ENCODE measurements at regions not wholly inside any gene's neighbourhood (a gene's known extent, or its start where the extent isn't known, plus 50 kb on each side); places are given as distances from the start of the nearest gene placed in this dataset.
"Not testable (repeated sequence)": the region's sequence is repeated elsewhere in the genome, so short reads cannot be mapped to it uniquely, and the experiment has no call there.

DNA sequence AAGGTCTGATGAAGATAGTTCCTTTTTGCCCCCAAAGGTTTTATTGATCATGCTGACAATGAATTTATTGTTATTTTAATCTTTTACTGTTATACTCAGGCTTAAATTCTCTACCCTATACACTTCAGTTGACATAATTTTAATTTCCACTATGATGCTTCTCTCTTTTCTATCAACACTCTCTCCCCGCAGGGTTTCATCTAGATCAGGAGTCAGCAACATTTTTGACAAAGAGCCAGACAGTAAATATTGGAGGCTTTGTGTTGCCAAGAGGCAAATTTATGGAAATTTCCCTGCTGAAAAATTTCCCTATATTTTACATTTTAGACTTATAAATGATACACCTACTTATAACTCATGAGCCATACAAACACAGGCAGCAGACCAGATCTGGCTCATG is 524.0 kb upstream of the ZNF337 start:
- DNase-seq (ENCODE audit: low spot score); in situ Hi-C loops (cut with HindIII; ENCODE audit: low sequenced_read_pairs): not testable (repeated sequence)

DNA sequence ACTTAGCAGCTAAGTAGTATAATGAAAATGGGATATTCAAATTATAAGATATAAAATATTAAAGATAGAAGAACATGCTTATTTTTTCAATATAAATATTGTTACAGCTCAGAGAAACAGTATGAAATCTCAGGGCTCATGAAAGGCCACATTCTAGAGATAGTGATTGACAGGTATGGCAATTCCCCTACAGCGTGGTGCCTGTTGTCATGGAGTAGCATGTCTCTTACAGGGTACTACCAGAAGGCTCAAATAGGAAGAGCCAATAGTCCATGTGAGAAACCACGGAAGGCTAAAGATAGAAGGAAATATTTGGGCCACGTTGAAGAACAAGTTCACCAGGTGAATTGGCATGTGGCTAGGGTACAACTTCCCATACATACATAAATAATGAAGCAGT is 522.9 kb upstream of the ZNF337 start:
- DNase-seq (ENCODE audit: low spot score); in situ Hi-C loops (cut with HindIII; ENCODE audit: low sequenced_read_pairs): not testable (repeated sequence)

DNA sequence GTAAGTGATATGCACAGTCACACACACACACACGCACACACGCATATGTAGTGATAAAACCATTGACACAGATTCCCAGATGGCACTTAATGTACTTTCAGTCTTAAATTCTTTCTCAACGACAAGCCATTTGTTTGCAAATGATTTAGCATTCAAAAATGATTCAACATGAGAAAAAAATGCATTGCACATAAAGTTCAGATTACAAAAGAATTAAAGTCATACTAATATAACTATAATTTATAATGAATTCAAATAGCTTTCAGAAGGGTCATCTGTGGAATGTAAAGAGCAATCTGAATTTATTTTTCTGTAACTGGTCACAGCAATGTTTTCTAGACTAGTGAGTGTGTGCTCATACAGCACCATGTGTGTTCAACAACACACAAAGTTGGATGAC is 521.6 kb upstream of the ZNF337 start:
- no peak for DNase-seq (ENCODE audit: low spot score)
- in situ Hi-C loops (cut with HindIII; ENCODE audit: low sequenced_read_pairs) = no loop called here

- no peak for DNase-seq (ENCODE audit: low spot score)
- in situ Hi-C loops (cut with HindIII; ENCODE audit: low sequenced_read_pairs) = no loop called here
Measured at GRCh38 chr20:26216025-26216424, 519.4 kb upstream of the ZNF337 start.

DNA sequence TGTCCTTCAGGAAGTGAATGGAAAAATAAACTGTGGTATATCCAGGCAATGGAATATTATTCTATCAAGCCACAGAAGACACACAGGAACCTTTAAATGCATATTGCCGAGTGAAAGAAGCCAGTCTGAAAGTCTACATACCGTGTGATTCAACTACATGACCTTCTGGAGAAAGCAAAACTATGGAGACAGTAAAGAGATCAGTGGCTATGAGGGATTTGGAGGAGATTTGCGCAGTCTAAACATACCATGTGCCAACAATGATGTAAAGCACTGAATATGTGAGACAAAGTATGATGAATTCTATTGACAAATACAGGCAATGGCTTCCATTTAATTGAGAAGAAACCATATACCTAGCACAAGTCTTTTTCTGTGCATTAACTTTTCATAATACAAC is 518.3 kb upstream of the ZNF337 start:
- in situ Hi-C loops (cut with HindIII; ENCODE audit: low sequenced_read_pairs) = no loop called here
- no peak for DNase-seq (ENCODE audit: low spot score)

DNA sequence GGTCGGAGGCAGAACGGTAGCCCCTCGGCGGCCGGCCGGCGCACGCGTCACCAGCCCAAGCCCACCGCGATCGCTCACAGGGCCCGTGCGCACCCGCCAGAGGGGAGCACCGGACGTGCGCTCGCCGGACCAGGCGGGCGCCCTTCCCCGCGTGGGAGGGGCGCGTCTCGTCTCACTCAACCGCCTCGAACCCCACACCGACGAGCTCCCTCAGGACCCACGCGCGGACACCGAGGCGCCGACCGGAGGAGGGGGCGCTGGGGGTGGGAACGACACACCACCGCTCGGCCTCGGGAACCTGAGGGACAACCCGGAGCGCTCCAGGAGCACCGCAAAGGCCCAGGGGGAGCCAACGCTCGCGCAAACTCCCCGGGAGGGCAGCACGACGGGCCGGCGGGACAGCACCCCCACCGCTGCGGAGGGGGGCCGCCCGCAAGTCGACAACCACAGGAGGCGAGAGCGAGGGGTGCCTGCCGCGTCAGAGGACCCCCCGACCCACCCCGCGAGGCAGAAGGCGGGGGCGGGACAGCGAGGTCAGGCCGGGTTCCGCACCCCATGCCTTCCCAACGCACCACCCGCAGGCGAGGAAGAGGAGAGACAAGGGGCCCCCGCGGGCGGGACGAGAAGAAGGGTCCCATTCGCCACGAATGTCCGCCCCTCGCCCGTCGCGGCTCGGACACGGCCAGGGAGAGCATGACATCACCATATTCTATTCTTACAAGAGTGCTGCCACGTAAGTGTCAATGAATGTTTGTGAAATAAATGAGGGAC is 512.7 kb upstream of the ZNF337 start:
- in situ Hi-C loops (cut with HindIII; ENCODE audit: low sequenced_read_pairs) = no loop called here
- DNase-seq (ENCODE audit: low spot score) = no peak

DNA sequence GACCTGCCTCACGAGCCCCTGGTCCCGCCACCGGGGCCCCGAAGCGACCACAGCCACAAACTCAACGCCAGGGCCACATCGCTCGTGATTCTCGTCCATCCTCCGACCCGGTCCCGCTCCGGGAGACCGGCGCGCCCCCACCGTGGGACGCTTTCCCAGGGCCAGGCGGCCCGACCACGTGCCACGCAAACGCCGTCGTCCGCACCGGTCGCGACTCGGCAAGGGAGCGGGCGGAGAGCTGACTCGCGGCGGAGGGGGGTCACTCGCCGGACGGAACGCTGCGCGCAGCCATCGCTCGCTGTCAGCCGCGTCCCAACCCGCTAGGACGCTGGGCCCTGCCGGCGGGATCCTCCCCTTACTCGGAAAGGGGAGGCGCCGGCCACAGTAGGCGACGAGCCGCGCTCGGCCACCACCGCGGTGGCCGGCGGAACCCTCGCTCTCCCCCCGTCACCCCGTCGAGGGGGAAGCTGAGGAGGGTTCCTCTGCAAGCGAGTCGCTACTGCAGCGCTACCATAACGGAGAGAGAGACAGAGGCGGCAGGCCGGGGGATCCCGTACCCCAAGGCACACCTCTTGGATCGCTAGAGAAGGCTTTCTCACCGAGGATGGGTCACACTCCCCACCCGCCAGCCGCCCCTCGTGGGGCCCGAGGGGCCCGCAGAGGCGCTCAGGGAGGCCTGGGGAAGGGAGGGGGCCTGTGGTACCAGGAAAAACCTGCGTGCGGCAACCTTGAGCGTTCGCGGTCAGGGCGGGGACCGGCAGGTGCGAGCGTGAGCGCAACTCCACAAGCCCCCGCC is 511.8 kb upstream of the ZNF337 start:
- DNase-seq (ENCODE audit: low spot score) = no peak
- in situ Hi-C loops (cut with HindIII; ENCODE audit: low sequenced_read_pairs) = no loop called here

DNA sequence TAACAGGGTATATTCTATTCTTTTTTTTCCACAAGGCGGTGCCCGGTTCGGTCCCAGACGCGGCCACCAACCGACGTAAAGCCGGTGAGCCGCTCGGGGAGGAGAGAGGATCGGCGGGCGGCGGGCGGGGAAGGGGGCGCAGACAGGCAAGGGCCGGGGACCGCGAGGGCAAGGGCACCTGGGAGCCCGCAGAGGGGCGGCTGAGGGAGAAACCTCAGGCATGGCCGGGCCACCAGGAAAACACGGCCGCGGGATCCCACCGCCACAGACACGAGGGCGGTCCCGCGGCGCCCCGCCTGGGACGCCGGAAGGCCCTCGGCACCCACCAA is 511.3 kb upstream of the ZNF337 start:
- DNase-seq (ENCODE audit: low spot score); in situ Hi-C loops (cut with HindIII; ENCODE audit: low sequenced_read_pairs): not testable (repeated sequence)

GRCh38 chr20:26207237-26207966 is 510.7 kb upstream of the ZNF337 start:
- in situ Hi-C loops (cut with HindIII; ENCODE audit: low sequenced_read_pairs) = no loop called here
- DNase-seq (ENCODE audit: low spot score) = no peak

DNA sequence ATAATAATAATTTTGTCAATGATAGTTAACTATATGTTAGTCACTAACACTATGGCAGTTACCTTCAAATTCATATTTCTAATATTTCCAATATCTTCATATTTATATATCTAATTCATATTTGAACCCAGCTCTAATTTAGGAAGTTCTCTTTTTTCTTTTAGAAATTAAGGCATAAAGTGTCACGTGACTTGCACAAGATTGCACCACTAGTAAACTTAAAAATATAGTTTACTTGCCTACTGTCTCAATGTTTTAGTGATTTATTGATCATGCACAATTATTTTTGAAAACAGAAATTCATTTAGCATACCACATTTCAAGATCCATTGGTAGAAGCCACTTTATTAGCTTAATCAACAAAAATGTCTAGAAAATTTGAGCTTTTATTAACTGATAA is 508.7 kb upstream of the ZNF337 start:
- in situ Hi-C loops (cut with HindIII; ENCODE audit: low sequenced_read_pairs) = no loop called here
- DNase-seq (ENCODE audit: low spot score) = no peak

- in situ Hi-C loops (cut with HindIII; ENCODE audit: low sequenced_read_pairs); DNase-seq (ENCODE audit: low spot score): not testable (repeated sequence)
Measured at GRCh38 chr20:26201026-26201425, 504.4 kb upstream of the ZNF337 start.

GRCh38 chr20:26187329-26187728 is 490.7 kb upstream of the ZNF337 start:
- DNase-seq (ENCODE audit: low spot score); in situ Hi-C loops (cut with HindIII; ENCODE audit: low sequenced_read_pairs): not testable (repeated sequence)

- in situ Hi-C loops (cut with HindIII; ENCODE audit: low sequenced_read_pairs); DNase-seq (ENCODE audit: low spot score): not testable (repeated sequence)
Measured at GRCh38 chr20:26183720-26184119, 487.1 kb upstream of the ZNF337 start.

- peak; percentile 76 for DNase-seq (ENCODE audit: low spot score)
- in situ Hi-C loops (cut with HindIII; ENCODE audit: low sequenced_read_pairs) = not testable (repeated sequence)
Measured at GRCh38 chr20:26181364-26181763, 484.7 kb upstream of the ZNF337 start.

GRCh38 chr20:26171875-26172274 is 475.2 kb upstream of the ZNF337 start:
- in situ Hi-C loops (cut with HindIII; ENCODE audit: low sequenced_read_pairs); DNase-seq (ENCODE audit: low spot score): not testable (repeated sequence)

DNA sequence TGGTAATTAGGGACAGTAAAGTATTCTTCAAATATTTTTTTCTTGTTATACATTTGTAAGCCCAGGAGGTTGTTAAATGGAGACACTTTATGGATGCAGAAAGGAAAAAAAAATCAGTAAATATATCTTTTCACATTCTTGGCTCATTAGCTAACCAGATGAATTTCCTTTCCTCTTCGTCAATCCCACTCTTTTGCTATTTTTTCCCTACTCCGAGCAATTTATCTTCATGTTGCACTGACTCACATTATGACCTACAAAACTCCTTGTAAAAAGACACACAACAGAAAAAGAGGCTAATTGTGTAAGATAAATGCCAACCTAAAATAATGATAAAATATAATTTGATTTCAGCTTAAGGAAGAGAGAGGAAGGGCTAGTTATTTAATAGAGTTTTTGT is 472.9 kb upstream of the ZNF337 start:
- in situ Hi-C loops (cut with HindIII; ENCODE audit: low sequenced_read_pairs) = no loop called here
- DNase-seq (ENCODE audit: low spot score) = no peak

DNA sequence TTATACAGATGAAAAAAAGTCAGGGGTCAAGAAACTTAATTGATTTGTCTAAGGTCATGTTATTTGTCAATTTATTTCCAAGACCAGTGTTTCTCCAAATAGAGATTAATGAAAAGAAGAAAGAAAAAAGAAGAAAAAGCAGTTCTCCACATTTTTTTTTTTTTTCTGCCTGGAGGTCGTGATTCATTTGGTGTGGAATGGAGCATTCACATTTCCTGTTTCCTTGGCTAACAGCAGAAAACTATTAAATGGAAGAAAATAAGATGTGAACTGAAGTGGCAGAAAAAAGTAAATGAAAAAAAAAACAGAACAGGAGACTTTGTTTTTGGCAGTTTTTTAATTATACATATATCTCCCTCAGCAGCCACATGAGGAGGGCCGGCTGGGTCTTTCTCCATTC is 470.8 kb upstream of the ZNF337 start:
- in situ Hi-C loops (cut with HindIII; ENCODE audit: low sequenced_read_pairs) = no loop called here
- DNase-seq (ENCODE audit: low spot score) = no peak

DNA sequence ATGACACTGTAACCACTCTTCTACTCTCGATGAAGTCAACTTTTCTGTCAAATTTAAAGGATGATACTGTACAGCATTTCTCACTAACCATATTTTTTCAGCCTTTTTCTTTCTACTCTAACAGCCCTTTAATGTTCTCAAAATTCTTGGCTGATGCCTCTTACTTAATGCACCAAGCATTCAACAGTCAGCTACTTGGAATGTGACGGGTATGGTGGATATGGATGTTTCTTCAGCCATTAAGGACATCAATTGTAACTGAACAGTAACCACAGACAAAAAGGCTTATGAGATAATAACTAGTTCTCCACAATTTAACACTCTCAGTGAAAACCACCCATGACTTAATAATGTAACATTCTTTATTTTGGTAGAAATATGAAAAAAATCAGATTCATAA is 467.2 kb upstream of the ZNF337 start:
- peak; percentile 11 for DNase-seq (ENCODE audit: low spot score)
- in situ Hi-C loops (cut with HindIII; ENCODE audit: low sequenced_read_pairs) = no loop called here

- peak; percentile 78 for DNase-seq (ENCODE audit: low spot score)
- in situ Hi-C loops (cut with HindIII; ENCODE audit: low sequenced_read_pairs) = not testable (repeated sequence)
Measured at GRCh38 chr20:26163151-26163550, 466.5 kb upstream of the ZNF337 start.

DNA sequence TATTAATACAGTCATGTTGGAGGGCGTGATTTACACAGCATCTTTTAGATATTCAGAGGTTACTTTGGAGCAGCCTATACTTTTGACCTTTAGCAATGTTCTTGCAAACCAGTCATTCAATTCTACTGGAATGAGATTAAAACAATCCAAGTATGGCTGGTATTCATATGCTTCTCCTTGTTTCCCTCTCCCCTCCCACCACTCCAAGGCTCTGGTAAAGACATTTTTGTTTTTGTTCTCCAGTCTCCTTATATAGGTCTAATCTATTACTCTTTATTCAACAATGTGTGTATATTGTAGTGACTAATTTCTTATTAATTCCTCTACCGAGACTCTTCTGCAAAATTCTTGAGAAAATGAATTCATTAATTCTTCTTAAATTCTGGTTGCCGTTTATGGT is 465.1 kb upstream of the ZNF337 start:
- DNase-seq (ENCODE audit: low spot score); in situ Hi-C loops (cut with HindIII; ENCODE audit: low sequenced_read_pairs): not testable (repeated sequence)

All from G401 (cell line).